HepG2 (cell line): ENCODE measurements at regions not wholly inside any gene's neighbourhood (a gene's known extent, or its start where the extent isn't known, plus 50 kb on each side); places are given as distances from the start of the nearest gene placed in this dataset.

ENCODE experiments used
- ATAC-seq: fragments of 200-7000 bp; cut with Tn5 transposase; 3 replicates; pipeline ENCODE4 v1.9.1; 2020; ENCODE audit warnings: mild to moderate bottlenecking, moderate library complexity
- BruUV-seq: library from RNA; stranded (reverse); fragments of 400-500 nt; replicated peaks from 2 replicates; lab custom pipeline; 2021; lab: Mats Ljungman, UMichigan
- CTCF ChIA-PET: fragments of 300-600 bp; formaldehyde crosslinking; extraction: SDS; loops from one replicate; lab custom pipeline; 2021; ENCODE audit warnings: low total read pairs, inconsistent platforms, low intra/inter-chr PET ratio; lab: Yijun Ruan, JAX
- POLR2A ChIA-PET: fragments of 350-600 bp; sonication (Branson Sonifier 250); formaldehyde crosslinking; loops from one replicate; lab custom pipeline; 2020; ENCODE audit warnings: antibody characterized with exemption, inconsistent platforms; lab: Yijun Ruan, JAX
- DNase-seq: peaks from one replicate; pipeline ENCODE4 v3.0.0-alpha.2; 2015; ENCODE audit warnings: low spot score
- FAIRE-seq: peaks from 3 replicates; lab custom pipeline; 2011; peaks lifted over from hg19 to GRCh38; lab: Jason Lieb, UNC
- H2AFZ ChIP-seq: one replicate; pipeline ENCODE4 v1.6.1; 2011; ENCODE audit warnings: low read length, inconsistent platforms
- H3K27ac ChIP-seq: fragments of 300-600 bp; 3 replicates; pipeline ENCODE4 v1.8.0; 2011; ENCODE audit warnings: mixed run types, mild to moderate bottlenecking, mixed read lengths, low read length, inconsistent platforms; ENCODE audit not compliant: insufficient read depth; ENCODE audit errors: extremely low read length
- H3K27me3 ChIP-seq, 2 experiments: fragments of 200-600 bp in 1 of 2; 2 replicates in 1 of 2; 3 replicates in 1 of 2; pipeline versions ENCODE4 v1.6.0 to v1.8.0; 2011; ENCODE audit warnings: low read length in 2 of 2, mild to moderate bottlenecking in 2 of 2, moderate library complexity in 2 of 2, inconsistent platforms in 1 of 2; ENCODE audit not compliant: insufficient read depth in 2 of 2, control insufficient read depth in 1 of 2
- H3K36me3 ChIP-seq, 2 experiments: fragments of 200-600 bp in 1 of 2; replicated peaks in 1 of 2; 2 replicates in 1 of 2; 3 replicates in 1 of 2; pipeline versions ENCODE4 v1.5.1 to v1.8.0; 2011; ENCODE audit warnings: low read length in 2 of 2, inconsistent platforms in 1 of 2; ENCODE audit not compliant: insufficient read depth in 2 of 2, control insufficient read depth in 1 of 2
- H3K4me1 ChIP-seq: 2 replicates; pipeline ENCODE4 v1.5.1; 2012; ENCODE audit warnings: low read length, inconsistent platforms; ENCODE audit not compliant: insufficient read depth
- H3K4me2 ChIP-seq: 2 replicates; pipeline ENCODE4 v1.6.0; 2011; ENCODE audit warnings: low read depth, low read length, inconsistent platforms
- H3K4me3 ChIP-seq, 3 experiments: fragments of 200-600 bp in 1 of 3; sonication (generic), shearing (Covaris generic) in 1 of 3; replicated peaks in 1 of 3; 2 replicates each; pipeline ENCODE4 v1.5.1; 2011 to 2016; ENCODE audit warnings: low read length in 3 of 3, inconsistent platforms in 2 of 3, low read depth in 2 of 3, mild to moderate bottlenecking in 2 of 3, control low read depth in 1 of 3, mixed read lengths in 1 of 3; ENCODE audit not compliant: insufficient read depth in 1 of 3
- H3K79me2 ChIP-seq: one replicate; pipeline ENCODE4 v1.6.1; 2011; ENCODE audit warnings: low read length, inconsistent platforms; ENCODE audit not compliant: insufficient read depth
- H3K9ac ChIP-seq: 2 replicates; pipeline ENCODE4 v1.6.0; 2011; ENCODE audit warnings: mild to moderate bottlenecking, low read depth, low read length, inconsistent platforms; ENCODE audit not compliant: insufficient read depth
- H3K9me3 ChIP-seq: 2 replicates; pipeline ENCODE4 v1.5.1; 2012; ENCODE audit warnings: mild to moderate bottlenecking, low read length
- H4K20me1 ChIP-seq: 2 replicates; pipeline ENCODE4 v1.6.0; 2011; ENCODE audit warnings: inconsistent platforms, mild to moderate bottlenecking, low read length, moderate library complexity; ENCODE audit not compliant: insufficient read depth
- ARID4A ChIP-seq: sonication (generic); formaldehyde crosslinking; IDR thresholded peaks from 2 replicates; pipeline ENCODE4 v1.5.0; 2020; ENCODE audit warnings: mild to moderate bottlenecking, missing genetic modification reagents, borderline replicate concordance
- ATF1 ChIP-seq: IDR thresholded peaks from 2 replicates; pipeline ENCODE4 v1.6.1; 2016; ENCODE audit warnings: mild to moderate bottlenecking, control low read depth
- ATF7-NPFF ChIP-seq: sonication (generic); formaldehyde crosslinking; IDR thresholded peaks from 2 replicates; pipeline ENCODE4 v1.8.1; 2023; ENCODE audit warnings: mild to moderate bottlenecking, low read depth, missing genetic modification reagents, moderate library complexity
- CAMTA2 ChIP-seq: sonication (generic); formaldehyde crosslinking; IDR thresholded peaks from 2 replicates; pipeline ENCODE4 v1.4.0; 2020; ENCODE audit warnings: mild to moderate bottlenecking, missing genetic modification reagents, borderline replicate concordance
- FLYWCH1 ChIP-seq: sonication (generic); formaldehyde crosslinking; IDR thresholded peaks from 2 replicates; pipeline ENCODE4 v1.8.1; 2023; ENCODE audit warnings: mild to moderate bottlenecking, missing genetic modification reagents
- NCOA1 ChIP-seq: sonication (generic); formaldehyde crosslinking; IDR thresholded peaks from 2 replicates; pipeline ENCODE4 v1.9.0; 2021; ENCODE audit warnings: missing genetic modification reagents
- RBM39 ChIP-seq: fragments of 200-400 bp; formaldehyde crosslinking; IDR thresholded peaks from one replicate; pipeline ENCODE4 v1.6.1; 2018; ENCODE audit warnings: antibody characterized with exemption, mild to moderate bottlenecking, low read depth, low read length; ENCODE audit not compliant: poor library complexity, severe bottlenecking
- SMAD9 ChIP-seq: sonication (generic); formaldehyde crosslinking; IDR thresholded peaks from 2 replicates; pipeline ENCODE4 v1.5.1; 2020; ENCODE audit warnings: mild to moderate bottlenecking, missing genetic modification reagents
- U2AF2 ChIP-seq: fragments of 200-400 bp; formaldehyde crosslinking; IDR thresholded peaks from 2 replicates; pipeline ENCODE4 v1.6.1; 2017; ENCODE audit warnings: low read depth, mild to moderate bottlenecking, low read length
- ZBTB34 ChIP-seq: sonication (generic); formaldehyde crosslinking; IDR thresholded peaks from 2 replicates; pipeline ENCODE4 v1.8.0; 2022; ENCODE audit warnings: mild to moderate bottlenecking, missing genetic modification reagents
- ZNF367 ChIP-seq: sonication (generic); formaldehyde crosslinking; IDR thresholded peaks from 2 replicates; pipeline ENCODE4 v1.4.0; 2020; ENCODE audit warnings: missing genetic modification reagents, borderline replicate concordance
- ZNF414 ChIP-seq: sonication (generic); formaldehyde crosslinking; IDR thresholded peaks from 2 replicates; pipeline ENCODE4 v1.5.0; 2020; ENCODE audit warnings: missing genetic modification reagents
- ZNF484 ChIP-seq: sonication (generic); formaldehyde crosslinking; IDR thresholded peaks from 2 replicates; pipeline ENCODE4 v1.5.1; 2020; ENCODE audit warnings: mild to moderate bottlenecking, low read depth, missing genetic modification reagents, borderline replicate concordance
- ZNF496 ChIP-seq: sonication (generic); formaldehyde crosslinking; IDR thresholded peaks from 2 replicates; pipeline ENCODE4 v1.8.1; 2023; ENCODE audit warnings: mild to moderate bottlenecking, moderate library complexity, missing genetic modification reagents; ENCODE audit not compliant: insufficient replicate concordance
- ZNF616 ChIP-seq: sonication (generic); formaldehyde crosslinking; IDR thresholded peaks from 2 replicates; pipeline ENCODE4 v1.5.0; 2020; ENCODE audit warnings: low read depth, mild to moderate bottlenecking, missing genetic modification reagents
- ZNF83 ChIP-seq: sonication (generic); formaldehyde crosslinking; IDR thresholded peaks from 2 replicates; pipeline ENCODE4 v1.4.0; 2020; ENCODE audit warnings: missing genetic modification reagents, mild to moderate bottlenecking, borderline replicate concordance
- ZSCAN31 ChIP-seq: sonication (generic); formaldehyde crosslinking; IDR thresholded peaks from 2 replicates; pipeline ENCODE4 v1.5.0; 2020; ENCODE audit warnings: low read depth, mild to moderate bottlenecking, missing genetic modification reagents
- WGBS: methylation state at CpG from one replicate; pipeline ENCODE4 v1.1.6; 2017; ENCODE audit warnings: low lambda C conversion rate; 5-methylcytosine and 5-hydroxymethylcytosine counted together
- in situ Hi-C: cut with HindIII; loops from 2 replicates; pipeline ENCODE4 v1.10.0; 2017; ENCODE audit warnings: low pct_unique_long_range_greater_than_20kb; ENCODE audit not compliant: extremely low pct_ligation_motif_present
- intact Hi-C: fragments of 100-400 bp; cut with micrococcal nuclease; formaldehyde crosslinking; loops from one replicate; pipeline ENCODE4 v1.10.0; 2022; ENCODE audit not compliant: unreplicated experiment

GRCh38 chr2:40592218-40592617, 140.3 kb upstream of the SLC8A1 start:
- no peak overlapping the region for H3K4me3 ChIP-seq
- H3K4me1 ChIP-seq: no peaks in the 10 kb centered on the region
- BruUV-seq: no TSS peak
- DNase-seq (no peak), FAIRE-seq (no peak), ATAC-seq (no peak)
- no peaks in the 10 kb centered on the region for H3K36me3 ChIP-seq
- under 1% methylated on average over 2 of the region's 2 CpGs for WGBS
- H3K27ac ChIP-seq: no peak overlapping the region
- no peaks in the 10 kb centered on the region for H4K20me1 ChIP-seq
- H2AFZ ChIP-seq: no peak overlapping the region
- ChIA-PET CTCF (no interaction called here), POLR2A (no interaction called here)
- no peak overlapping the region for H3K4me2 ChIP-seq
- TF ChIP-seq ATF7-NPFF (no peak), U2AF2 (no peak), FLYWCH1 (CRISPR knock-in tag) (no peak), CAMTA2 (no peak), ATF1 (CRISPR knock-in tag) (no peak), ZNF496 (no peak), SMAD9 (CRISPR knock-in tag) (no peak), RBM39 (no peak), ZNF367 (CRISPR knock-in tag) (no peak), NCOA1 (CRISPR knock-in tag) (no peak), ZNF414 (CRISPR knock-in tag) (no peak), ZSCAN31 (CRISPR knock-in tag) (no peak), ZNF83 (CRISPR knock-in tag) (no peak), ZBTB34 (CRISPR knock-in tag) (no peak), ZNF484 (no peak), ARID4A (no peak), ZNF616 (CRISPR knock-in tag) (no peak)
- no peaks in the 10 kb centered on the region for H3K79me2 ChIP-seq
- intact Hi-C loops: no loop called here
- in situ Hi-C loops: no loop called here
- H3K9me3 ChIP-seq: no peaks in the 10 kb centered on the region
- no peaks in the 10 kb centered on the region for H3K27me3 ChIP-seq
- H3K9ac ChIP-seq: no peak overlapping the region
